HTR-8/SVneo (cell line): ENCODE measurements at regions not wholly inside any gene's neighbourhood (a gene's known extent, or its start where the extent isn't known, plus 50 kb on each side); places are given as distances from the start of the nearest gene placed in this dataset.
"Not testable (repeated sequence)": the region's sequence is repeated elsewhere in the genome, so short reads cannot be mapped to it uniquely, and the experiment has no call there.

Experiments
- DNase-seq: peaks from one replicate; pipeline ENCODE4 v3.0.0; 2011; ENCODE audit warnings: low spot score, mixed read lengths; ENCODE audit not compliant: insufficient read length
- FAIRE-seq: peaks from 2 replicates; lab custom pipeline; 2011; peaks lifted over from hg19 to GRCh38; lab: Jason Lieb, UNC

DNA sequence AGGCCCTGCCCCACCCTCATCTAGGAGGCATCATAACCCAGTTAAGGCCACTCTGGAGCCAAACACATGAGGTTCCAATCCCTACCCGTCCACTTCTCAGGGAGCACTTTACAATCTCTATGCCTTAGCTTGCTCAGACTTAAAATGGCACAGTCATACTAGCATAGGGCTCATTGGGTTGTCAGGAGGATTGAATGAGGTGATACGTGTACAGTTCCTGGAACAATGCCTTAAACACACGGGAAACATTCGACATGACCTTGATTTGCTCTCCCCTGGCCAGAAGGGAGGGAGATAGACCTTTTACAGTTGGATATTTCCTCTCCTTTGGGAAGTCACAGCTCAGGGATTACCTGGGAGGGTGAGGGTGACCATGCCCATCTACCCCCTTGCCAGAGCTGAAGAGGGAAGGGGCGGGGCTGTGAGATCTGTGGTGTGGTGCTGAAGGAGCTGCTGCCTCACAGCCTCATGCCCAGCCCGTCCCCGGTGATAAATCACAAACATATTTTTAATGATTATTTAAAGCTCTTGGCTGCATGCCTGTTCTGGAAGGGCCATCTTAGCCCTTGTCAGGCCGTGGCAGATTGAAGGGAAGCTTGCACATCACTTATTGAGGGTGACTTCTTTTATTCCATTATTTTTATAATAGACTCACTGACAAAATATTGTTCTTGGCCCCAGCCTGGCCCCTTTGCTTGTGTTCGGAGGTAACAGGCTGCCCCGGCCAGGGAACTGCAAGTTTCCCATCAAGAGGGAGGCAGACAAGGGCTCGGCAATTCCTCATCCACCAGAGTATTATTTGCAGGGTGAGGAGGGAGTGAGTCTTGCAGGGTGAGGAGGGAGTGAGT lies 83.4 kb downstream of the FOXD2 start:
- FAIRE-seq (no peak), DNase-seq (no peak)

DNA sequence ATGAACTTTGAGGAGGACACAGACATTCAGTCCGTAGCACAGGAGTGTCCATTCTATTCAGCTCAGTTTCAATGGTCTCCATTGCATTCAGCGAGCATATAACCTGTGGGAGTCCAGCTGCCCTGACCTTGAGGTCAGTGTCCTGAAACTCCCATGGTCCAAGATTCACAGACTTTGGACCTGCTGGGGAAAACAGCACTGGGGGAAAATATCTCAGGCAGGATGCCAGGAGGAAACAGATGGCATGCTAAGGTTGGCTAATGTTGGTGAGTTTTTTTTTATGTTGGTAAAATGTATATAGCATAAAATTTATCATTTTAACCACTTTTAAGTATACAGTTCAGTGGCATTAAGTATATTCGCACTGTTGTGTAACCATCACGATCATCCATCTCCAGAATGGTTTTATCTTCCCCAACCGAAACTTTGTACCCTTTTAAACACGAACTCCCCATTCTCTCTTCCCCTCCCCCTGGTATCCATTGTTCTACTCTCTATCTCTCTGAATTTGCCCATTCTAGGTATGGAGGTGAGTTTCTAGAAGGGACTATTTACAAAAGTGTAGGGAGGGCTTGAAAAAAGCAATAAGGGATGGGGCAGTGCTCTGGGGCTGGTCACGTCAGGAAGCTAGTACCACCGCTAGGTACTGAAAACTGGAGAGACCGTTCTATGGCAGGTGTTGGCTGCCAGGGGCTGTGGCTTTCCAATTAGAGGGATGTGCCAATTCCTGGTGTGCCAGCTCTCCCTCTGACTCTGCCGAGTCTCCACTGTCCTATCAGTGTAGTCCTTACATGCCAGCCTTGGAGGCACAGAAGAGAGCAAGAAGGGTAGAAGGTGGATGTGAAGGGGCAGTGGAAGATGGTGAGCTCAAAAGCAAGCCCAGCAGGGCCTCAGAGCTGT lies 85.3 kb downstream of the FOXD2 start:
- no peak for DNase-seq
- no peak for FAIRE-seq

DNA sequence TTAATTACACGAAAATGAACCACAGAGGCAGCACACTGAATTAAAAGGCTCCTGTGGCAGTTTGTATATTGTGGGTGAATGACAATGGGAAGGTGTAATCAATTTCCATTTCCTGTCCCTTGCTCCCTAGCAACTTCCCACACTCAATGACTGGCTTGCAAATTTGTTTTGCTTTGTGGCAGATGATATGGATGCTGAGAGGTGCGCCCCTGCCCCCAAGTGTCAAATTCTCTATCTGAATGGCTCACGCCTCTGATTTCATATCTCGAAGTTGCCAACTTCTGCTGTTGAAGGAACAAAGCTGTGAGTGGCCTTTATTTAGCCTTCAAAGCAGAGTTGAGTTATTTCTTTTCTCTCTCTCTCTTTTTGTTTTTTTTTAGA lies 86.0 kb downstream of the FOXD2 start:
- no peak for DNase-seq
- FAIRE-seq, result no peak

DNA sequence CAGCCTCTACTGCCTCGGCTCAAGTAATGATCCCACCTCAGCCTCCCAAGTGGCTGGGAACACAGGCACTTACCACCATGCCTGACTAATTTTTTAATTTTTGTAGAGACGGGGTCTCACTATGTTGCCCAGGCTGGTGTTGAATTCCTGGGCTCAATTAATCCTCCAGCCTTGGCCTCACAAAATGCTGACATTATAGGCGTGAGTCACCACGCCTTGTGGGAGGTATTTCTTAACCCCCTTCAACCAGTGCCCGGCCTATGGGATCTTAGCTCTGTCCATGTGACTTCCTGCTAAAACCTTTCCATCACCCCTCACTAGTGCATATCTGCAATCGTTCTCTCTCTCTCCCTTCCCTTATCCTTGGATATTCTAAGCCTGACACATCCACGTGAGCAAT lies 86.4 kb downstream of the FOXD2 start:
- FAIRE-seq (no peak), DNase-seq (no peak)

DNA sequence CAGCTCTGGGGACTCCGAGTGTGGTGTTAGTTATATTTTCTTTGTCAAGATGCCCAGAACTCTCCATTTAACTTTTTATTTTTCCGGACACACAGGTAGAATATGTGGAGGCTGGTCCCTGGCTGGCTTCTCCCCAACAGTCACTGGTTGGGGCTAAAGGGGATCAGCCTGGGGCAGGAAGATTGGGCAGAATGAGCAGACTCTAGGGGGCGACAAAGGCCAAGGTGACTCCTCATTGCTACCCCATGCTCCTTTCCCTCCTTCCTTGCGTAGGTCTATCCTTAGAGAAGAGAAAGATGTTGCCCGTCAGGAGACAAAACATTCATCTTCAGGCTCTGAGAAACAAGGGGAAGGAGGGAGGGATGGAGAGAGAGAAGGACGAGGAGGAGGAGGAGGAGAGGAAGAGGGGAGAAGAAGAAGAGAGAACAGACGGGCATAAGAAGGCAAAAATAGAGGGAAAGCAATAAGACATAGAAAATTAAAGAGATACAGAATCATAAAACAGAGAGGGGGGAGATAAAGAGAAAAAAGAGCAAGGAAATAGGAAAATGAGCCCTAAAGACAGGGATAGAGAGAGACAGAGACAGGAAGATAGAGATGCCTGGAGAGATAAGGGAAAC lies 89.9 kb downstream of the FOXD2 start:
- DNase-seq (no peak), FAIRE-seq (no peak)

DNA sequence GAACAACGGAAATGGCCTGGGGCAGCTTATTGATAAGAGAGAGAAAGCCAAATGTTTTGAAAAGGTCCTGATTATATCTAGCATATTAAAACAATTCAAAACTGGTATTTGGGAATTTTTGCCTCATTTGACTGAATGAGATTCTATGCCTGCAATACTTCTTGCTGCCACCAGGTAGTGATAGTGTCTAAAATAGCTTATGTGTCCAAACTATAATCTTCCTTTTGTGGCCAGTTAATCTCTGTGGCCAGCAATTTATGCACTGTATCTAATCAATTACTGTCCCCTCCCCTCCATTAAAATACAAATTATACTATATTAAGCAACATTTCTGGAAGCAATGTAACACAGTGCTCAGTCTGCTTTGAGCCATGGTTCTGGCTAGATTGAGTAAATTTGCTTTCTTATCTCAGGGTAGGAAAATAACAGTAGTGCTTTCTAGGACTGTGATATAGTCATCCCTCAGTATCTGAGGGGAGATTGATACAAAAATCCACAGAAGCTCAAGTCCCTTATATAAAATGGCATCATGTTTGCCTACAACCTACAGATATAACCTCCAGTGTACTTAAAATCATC lies 91.8 kb downstream of the FOXD2 start:
- FAIRE-seq, result no peak

DNA sequence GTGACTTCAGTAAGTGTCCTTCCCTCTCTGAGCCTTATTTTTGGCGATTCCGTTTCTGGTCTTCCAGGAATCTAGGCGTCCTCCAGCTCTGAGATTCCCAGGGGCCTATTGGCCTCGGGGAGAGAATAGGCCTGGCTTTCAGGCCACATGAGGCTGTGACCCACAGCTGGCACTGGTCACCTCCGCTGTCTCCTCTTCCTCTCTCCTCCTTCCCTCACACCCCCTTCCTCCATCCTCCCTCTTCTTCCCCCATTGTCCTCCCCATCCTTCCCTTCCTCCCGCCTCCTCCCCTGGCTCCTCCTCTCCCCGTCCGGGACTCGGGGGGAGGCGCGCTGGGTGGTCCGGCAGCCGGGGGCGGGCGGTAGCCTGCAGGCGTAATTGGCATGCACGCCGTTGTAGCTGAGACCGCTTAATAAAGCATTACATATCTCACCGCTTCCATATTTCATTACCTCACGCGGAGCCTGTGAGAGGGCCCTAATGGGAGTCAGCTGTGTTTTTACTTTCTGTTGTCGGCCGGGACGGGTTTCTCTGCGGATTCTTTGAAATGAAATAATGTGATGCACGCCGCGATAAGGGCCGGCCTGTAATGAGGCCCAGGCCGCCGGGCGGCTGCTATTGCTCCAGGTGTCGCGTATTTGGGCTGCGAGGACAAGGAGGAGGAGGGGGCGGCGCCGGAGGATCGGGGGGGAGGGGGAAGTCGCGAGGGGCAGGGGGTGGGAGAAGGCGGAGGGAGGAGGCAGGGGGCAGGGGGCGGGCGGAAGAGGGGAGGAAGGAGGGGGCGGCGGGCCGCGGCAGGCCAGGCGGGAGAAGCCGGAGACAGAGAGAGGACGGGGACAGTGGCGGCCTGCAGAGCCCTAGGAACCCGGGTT lies 95.3 kb downstream of the FOXD2 start:
- FAIRE-seq, result no peak
- peak; percentile 59 for DNase-seq

More for the DNA sequence above, 91.8 kb downstream of the FOXD2 start:
- no peak for DNase-seq

DNA sequence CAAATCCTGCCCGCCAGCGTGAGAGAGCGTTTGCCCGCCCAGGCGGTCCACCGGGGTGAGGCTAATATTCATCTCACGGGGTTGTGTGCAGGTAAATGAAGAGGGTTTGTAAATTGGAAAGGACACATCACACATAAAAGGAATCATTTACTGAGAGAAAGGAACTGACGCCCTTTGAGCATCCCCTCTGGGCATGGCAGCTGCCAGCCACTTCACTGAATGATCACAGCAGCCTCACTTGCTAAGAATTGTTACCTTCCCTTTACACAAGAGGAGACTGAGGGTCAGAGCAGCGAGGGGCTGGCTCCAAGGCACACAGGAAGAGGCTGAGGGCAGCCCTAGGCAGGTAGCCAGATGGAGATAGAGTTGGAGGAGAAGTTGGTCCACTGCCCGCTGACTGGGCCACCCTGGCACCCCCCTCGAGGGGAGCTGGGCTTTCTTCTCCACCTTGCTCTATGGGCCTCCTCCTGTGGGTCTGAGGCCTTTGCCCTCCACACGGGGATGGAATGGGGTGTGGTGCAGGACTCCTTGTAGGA lies 96.0 kb downstream of the FOXD2 start:
- DNase-seq (no peak), FAIRE-seq (no peak)

DNA sequence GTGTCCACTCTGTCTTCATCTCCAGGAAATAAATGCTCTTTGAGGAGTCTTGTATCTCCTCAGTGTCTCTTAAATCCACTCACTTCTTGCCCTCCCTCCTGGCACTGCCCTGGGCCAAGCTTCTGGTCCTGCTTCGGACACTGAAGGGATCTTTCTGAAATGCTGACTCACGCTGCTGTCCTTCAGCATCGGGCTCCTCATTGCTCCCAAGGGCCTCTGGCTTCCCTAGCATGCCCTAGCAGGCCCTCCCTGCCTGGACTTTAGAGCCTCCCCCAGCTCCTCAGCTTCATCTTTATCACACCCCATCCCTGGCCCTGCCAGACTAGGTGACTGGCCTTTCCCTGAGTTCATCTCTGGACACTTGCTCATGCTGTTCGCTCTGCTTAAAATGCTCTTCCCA lies 96.6 kb downstream of the FOXD2 start:
- no peak for FAIRE-seq
- no peak for DNase-seq

DNA sequence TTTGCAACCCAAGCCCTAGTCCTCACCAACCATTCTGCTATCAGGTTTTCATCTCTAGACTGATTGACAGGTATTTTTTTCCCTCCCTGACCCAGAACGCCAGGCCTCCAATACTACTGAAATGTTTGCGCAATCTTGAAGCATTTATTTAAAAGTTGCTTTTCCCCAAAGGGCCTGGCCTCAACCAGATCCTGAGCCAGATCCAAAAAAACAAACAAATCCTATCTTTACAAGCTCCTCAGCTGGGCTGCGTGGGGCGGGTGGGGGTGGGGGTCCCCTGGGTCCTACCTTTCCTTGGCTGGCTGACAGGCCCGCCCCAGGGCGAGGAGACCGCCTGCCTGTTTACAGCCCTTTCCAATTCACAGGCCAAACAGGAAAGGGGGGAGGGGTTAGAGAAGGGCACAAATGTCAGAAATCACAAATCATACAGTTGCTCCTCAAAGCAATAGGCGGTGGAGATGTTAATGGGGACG lies 98.8 kb downstream of the FOXD2 start:
- FAIRE-seq (no peak), DNase-seq (no peak)

DNA sequence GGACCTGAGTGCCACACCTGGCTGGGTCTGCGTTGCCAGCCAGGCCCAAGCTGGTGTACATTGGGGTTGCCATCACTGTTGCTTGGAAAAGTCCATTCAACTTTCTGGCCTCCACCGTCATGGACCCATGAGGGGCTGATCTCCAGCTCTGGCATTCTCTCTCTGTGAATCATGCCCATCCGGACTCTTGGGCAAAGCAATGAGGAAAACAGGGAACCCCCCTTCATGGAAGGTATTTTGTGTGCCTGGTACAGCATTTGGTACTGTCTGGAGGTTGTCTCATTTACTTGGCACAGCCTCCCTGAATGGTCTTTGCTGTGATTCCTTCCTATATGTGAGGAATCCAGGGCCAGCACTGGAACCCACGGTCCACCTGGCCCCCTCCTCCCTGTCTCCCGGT lies 99.4 kb downstream of the FOXD2 start:
- no peak for DNase-seq

DNA sequence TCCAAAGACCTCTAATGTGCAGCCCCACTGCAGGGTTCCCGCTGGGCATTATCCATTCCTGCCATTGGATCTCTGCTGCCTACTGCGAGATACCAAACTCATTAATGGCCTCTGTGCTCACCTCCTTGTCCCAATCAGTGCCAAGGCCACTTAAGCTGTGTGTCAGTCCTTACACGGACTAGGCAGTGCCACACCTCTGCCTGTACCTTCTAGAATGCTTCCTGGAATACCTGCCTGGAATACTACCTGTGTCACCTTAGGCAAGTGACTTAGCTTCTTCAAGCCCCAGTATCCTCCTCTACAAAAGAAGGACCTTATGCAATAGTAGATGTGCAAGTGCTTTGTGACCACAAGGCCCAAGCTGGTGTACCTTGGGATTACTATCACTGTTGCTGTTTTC lies 100.1 kb downstream of the FOXD2 start:
- DNase-seq, result no peak
- FAIRE-seq, result no peak

More for the DNA sequence above, 99.4 kb downstream of the FOXD2 start:
- no peak for FAIRE-seq

DNA sequence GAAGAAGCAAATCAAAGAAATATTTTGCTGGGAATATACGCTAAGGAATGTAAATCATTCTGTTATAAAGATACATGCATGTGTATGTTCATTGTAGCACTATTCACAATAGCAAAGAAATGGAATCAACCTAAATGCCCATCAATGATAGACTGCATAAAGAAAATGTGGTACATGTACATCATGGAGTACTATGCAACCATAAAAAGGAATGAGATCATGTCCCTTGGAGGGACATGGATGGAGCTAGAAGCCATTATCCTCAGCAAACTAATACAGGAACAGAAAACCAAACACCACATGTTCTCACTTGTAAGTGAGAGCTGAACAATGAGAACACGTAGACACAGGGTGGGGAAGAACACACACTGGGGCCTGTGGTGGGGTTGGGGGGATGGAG lies 100.7 kb downstream of the FOXD2 start:
- not testable (repeated sequence) for FAIRE-seq

DNA sequence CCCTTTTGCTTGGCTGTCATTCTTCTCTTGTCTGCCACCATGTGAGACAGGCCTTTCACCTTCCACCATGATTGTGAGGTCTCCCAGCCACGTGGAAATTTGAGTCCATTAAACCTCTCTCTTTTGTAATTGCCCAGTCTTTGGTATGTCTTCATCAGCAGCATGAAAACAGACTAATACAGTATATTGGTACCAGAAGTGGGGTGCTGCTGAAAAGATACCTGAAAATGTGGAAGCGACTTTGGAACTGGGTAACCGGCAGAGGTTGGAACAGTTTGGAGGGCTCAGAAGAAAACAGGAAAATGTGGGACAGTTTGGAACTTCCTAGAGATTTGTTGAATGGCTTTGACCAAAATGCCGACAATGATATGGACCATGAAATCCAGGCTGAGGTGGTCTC lies 103.9 kb downstream of the FOXD2 start:
- FAIRE-seq, DNase-seq: not testable (repeated sequence)

More for the DNA sequence above, 100.7 kb downstream of the FOXD2 start:
- not testable (repeated sequence) for DNase-seq

DNA sequence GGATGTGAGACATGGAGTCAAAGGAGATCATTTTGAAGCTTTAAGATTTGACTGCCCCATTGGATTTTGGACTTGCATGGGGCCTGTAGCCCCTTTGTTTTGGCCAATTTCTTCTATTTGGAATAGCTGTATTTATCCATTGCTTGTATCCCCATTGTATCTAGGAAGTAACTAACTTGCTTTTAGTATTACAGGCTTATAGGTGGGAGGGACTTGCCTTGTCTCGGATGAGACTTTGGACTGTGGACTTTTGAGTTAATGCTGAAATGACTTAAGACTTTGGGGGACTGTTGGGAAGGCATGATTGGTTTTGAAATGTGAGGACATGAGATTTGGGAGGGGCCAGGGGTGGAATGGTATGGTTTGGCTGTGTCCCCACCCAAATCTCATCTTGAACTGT lies 105.2 kb downstream of the FOXD2 start:
- FAIRE-seq, DNase-seq: not testable (repeated sequence)

DNA sequence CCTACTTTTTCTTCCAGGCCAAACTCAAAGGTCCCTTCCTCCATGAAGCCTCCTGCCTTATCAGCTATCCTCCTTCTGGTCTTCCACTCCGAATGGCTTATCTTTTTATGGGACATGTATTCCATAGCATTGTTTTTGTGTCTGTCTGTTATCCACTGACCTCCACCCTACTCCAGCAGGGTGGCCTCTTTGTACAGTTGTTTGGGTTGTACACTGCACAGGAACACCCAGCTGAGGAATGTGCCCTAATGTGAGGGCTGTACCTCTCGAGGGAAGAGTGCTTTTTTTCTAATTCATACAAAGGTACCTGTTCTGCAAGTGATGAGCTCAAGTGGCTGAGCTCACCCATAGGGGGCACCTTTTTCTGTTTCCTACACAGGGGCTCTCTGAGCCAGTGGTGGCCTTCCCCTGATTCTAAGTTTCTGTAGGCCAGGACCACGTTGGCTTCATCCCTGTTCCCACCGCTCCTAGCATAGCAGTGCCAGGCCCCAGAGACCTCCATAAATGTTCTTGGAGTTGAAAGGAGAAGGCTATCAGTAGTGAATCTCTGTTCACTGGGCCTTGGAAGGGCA lies 108.2 kb downstream of the FOXD2 start:
- DNase-seq (no peak), FAIRE-seq (no peak)

DNA sequence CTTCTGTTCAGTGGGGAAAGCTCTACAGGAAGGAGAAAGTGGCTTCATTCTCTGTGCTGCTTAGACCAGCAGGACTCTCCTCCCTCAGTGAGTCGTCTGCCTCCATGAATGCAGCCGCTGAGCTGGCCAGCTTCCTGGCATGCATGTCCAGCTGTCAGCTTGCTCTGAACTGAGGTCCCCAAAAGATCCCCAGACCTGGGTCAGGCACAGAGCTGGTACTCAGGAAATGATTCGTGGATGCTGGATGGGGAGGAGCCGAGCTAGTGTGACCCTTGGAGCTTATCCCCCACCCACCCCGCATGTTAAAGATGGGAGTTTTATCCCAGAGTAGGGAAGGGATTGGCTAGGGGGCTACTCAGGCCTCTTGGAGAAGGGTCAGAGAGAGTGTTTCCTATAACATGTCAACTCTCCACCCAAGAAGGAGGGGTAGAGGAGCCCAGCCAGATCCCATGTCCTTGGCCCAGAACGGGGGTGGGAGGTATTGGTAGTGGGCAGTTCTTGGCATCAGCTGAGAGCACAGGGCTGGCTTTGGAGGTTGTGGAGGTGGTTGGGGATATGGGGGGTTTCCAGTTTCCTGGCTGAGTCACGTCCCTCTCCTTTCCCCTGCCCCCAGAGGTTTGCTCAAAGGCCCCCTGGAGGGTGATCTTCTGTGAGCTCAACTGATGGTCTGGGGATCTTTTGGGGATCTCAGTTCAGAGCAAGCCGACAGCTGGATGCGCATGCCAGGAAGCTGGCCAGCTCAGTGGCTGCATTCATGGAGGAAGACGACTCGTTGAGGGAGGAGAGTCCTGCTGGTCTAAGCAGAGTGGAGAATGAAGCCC lies 110.1 kb downstream of the FOXD2 start:
- FAIRE-seq (no peak), DNase-seq (no peak)

DNA sequence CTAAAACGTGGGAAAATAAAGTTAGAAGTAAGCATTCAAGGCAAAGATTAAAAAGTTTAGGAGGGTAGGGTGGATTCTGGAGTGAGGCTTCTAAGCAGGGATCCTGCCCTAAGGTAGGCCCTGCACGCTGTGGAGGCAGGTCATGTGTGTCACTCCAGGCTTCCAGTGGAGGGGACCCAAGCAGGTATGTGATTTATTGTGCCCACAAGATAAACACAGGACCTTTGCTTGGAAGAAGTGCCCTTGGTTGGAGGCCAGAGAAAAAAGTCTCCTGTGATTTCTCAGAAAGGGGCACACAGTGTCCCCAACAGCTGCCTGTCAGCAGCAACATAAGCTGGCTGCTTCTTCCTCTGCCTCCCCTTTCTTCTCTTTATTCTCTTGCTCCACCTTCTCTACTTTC lies 110.8 kb downstream of the FOXD2 start:
- FAIRE-seq (no peak), DNase-seq (no peak)
